H1 (cell line): ENCODE measurements at regions not wholly inside any gene's neighbourhood (a gene's known extent, or its start where the extent isn't known, plus 50 kb on each side); places are given as distances from the start of the nearest gene placed in this dataset.

Source experiments
- CTCF ChIA-PET: fragments of 300-600 bp; sonication (Branson Sonifier 250); formaldehyde crosslinking; loops from one replicate; lab custom pipeline; 2021; ENCODE audit not compliant: partially characterized antibody; lab: Charles Lee
- POLR2A ChIA-PET: fragments of 300-600 bp; sonication (Branson Sonifier 250); formaldehyde crosslinking; loops from one replicate; lab custom pipeline; 2021; ENCODE audit warnings: inconsistent platforms; ENCODE audit not compliant: partially characterized antibody; lab: Charles Lee
- DNase-seq, 2 experiments: peaks; one replicate each; pipeline versions ENCODE4 v3.0.0 to v3.0.0-alpha.2; 2010 to 2022; ENCODE audit warnings: low spot score in 2 of 2, low read depth in 1 of 2, mixed read lengths in 1 of 2
- FAIRE-seq: peaks from 2 replicates; lab custom pipeline; 2011; peaks lifted over from hg19 to GRCh38; lab: Jason Lieb, UNC
- H2AFZ ChIP-seq: 2 replicates; pipeline ENCODE4 v1.8.1; 2012; ENCODE audit warnings: low read length, inconsistent platforms
- H2AK5ac ChIP-seq: 2 replicates; pipeline ENCODE4 v1.6.1; 2013; ENCODE audit warnings: low read depth, low read length
- H2BK120ac ChIP-seq: replicated peaks from 2 replicates; pipeline ENCODE3; 2013; ENCODE audit warnings: low read depth, low read length, inconsistent platforms
- H2BK12ac ChIP-seq: 2 replicates; pipeline ENCODE4 v1.6.1; 2013; ENCODE audit warnings: low read depth, low read length
- H2BK15ac ChIP-seq: 2 replicates; pipeline ENCODE4 v1.6.1; 2013; ENCODE audit warnings: low read length
- H2BK20ac ChIP-seq: 2 replicates; pipeline ENCODE4 v1.6.1; 2013; ENCODE audit warnings: low read length
- H2BK5ac ChIP-seq: 2 replicates; pipeline ENCODE4 v1.6.1; 2013; ENCODE audit warnings: low read depth, low read length
- H3K14ac ChIP-seq: 2 replicates; pipeline ENCODE4 v1.6.1; 2013; ENCODE audit warnings: inconsistent platforms; ENCODE audit not compliant: insufficient read length
- H3K18ac ChIP-seq: 2 replicates; pipeline ENCODE4 v1.6.1; 2013; ENCODE audit warnings: low read length; ENCODE audit errors: extremely low read depth
- H3K23ac ChIP-seq: 2 replicates; pipeline ENCODE4 v1.6.1; 2013; ENCODE audit warnings: inconsistent platforms; ENCODE audit not compliant: insufficient read length
- H3K23me2 ChIP-seq: 2 replicates; pipeline ENCODE4 v1.6.1; 2013; ENCODE audit warnings: low read depth, low read length
- H3K27ac ChIP-seq: 2 replicates; pipeline ENCODE4 v1.6.1; 2011; ENCODE audit warnings: low read depth, low read length, inconsistent platforms
- H3K27me3 ChIP-seq, 4 experiments: replicated peaks in 1 of 4; 1 replicate in 1 of 4; 2 replicates in 3 of 4; pipeline versions ENCODE4 v1.6.1 to v1.8.1; 2011 to 2013; ENCODE audit warnings: low read length in 3 of 4, mild to moderate bottlenecking in 3 of 4, inconsistent platforms in 2 of 4, mixed read lengths in 2 of 4, moderate library complexity in 1 of 4; ENCODE audit not compliant: control insufficient read depth in 3 of 4, insufficient read depth in 3 of 4; ENCODE audit errors: extremely low read depth in 1 of 4
- H3K36me3 ChIP-seq, 4 experiments: 2 replicates each; pipeline versions ENCODE4 v1.6.1 to v1.8.1; 2011 to 2013; ENCODE audit warnings: mild to moderate bottlenecking in 4 of 4, low read length in 3 of 4, moderate library complexity in 2 of 4, control low read depth in 1 of 4, inconsistent platforms in 1 of 4; ENCODE audit not compliant: insufficient read depth in 4 of 4, control insufficient read depth in 2 of 4
- H3K4ac ChIP-seq: replicated peaks from 2 replicates; pipeline ENCODE3; 2013; ENCODE audit warnings: low read length, low read depth, mixed read lengths, inconsistent platforms; ENCODE audit not compliant: insufficient read length
- H3K4me1 ChIP-seq, 4 experiments: replicated peaks in 1 of 4; 1 replicate in 1 of 4; 2 replicates in 3 of 4; pipeline versions ENCODE4 v1.6.1 to v1.8.1; 2011 to 2013; ENCODE audit warnings: low read length in 3 of 4, inconsistent platforms in 2 of 4, mixed read lengths in 1 of 4; ENCODE audit not compliant: insufficient read depth in 4 of 4, control insufficient read depth in 3 of 4
- H3K4me2 ChIP-seq, 2 experiments: 2 replicates each; pipeline versions ENCODE4 v1.6.1 to v1.8.1; 2011 to 2013; ENCODE audit warnings: low read depth in 2 of 2, low read length in 2 of 2, control low read depth in 1 of 2, inconsistent platforms in 1 of 2, mild to moderate bottlenecking in 1 of 2; ENCODE audit not compliant: insufficient read depth in 1 of 2
- H3K4me3 ChIP-seq, 4 experiments: fragments of 200-600, 300-600 bp in 1 of 4; sonication (generic), shearing (Covaris generic), sonication (Bioruptor Twin) in 1 of 4; 2 replicates each; pipeline versions ENCODE4 v1.5.1 to v1.8.1; 2011 to 2016; ENCODE audit warnings: low read length in 4 of 4, low read depth in 3 of 4, control low read depth in 2 of 4, inconsistent platforms in 2 of 4, mild to moderate bottlenecking in 2 of 4, mixed read lengths in 1 of 4, moderate library complexity in 1 of 4; ENCODE audit not compliant: insufficient read depth in 2 of 4; ENCODE audit errors: extremely low read depth in 1 of 4
- H3K56ac ChIP-seq: replicated peaks from 2 replicates; pipeline ENCODE3; 2013; ENCODE audit warnings: low read depth, mild to moderate bottlenecking, mixed read lengths, low read length, inconsistent platforms; ENCODE audit not compliant: insufficient read length
- H3K79me1 ChIP-seq: 2 replicates; pipeline ENCODE4 v1.6.1; 2013; ENCODE audit warnings: low read depth, low read length, control low read depth
- H3K79me2 ChIP-seq, 2 experiments: 2 replicates each; pipeline versions ENCODE4 v1.6.1 to v1.8.1; 2012 to 2013; ENCODE audit warnings: low read length in 2 of 2, mild to moderate bottlenecking in 2 of 2, inconsistent platforms in 1 of 2; ENCODE audit not compliant: insufficient read depth in 2 of 2, control insufficient read depth in 1 of 2
- H3K9ac ChIP-seq, 4 experiments: replicated peaks in 1 of 4; 1 replicate in 1 of 4; 2 replicates in 3 of 4; pipeline versions ENCODE4 v1.6.1 to v1.8.1; 2011 to 2013; ENCODE audit warnings: low read depth in 3 of 4, low read length in 3 of 4, control low read depth in 2 of 4, mild to moderate bottlenecking in 2 of 4, moderate library complexity in 2 of 4, inconsistent platforms in 1 of 4; ENCODE audit errors: extremely low read depth in 1 of 4
- H3K9me3 ChIP-seq, 2 experiments: 2 replicates each; pipeline versions ENCODE4 v1.6.1 to v1.8.1; 2012 to 2013; ENCODE audit warnings: mild to moderate bottlenecking in 2 of 2, moderate library complexity in 2 of 2, control low read depth in 1 of 2, inconsistent platforms in 1 of 2, low read depth in 1 of 2, low read length in 1 of 2, mixed read lengths in 1 of 2; ENCODE audit not compliant: insufficient read depth in 2 of 2
- H4K20me1 ChIP-seq, 2 experiments: replicated peaks in 1 of 2; 2 replicates each; pipeline versions ENCODE3 to v1.8.1; 2011 to 2013; ENCODE audit warnings: inconsistent platforms in 2 of 2, low read length in 2 of 2, mild to moderate bottlenecking in 1 of 2; ENCODE audit not compliant: insufficient read depth in 2 of 2, control insufficient read depth in 1 of 2
- H4K5ac ChIP-seq: 2 replicates; pipeline ENCODE4 v1.6.1; 2013; ENCODE audit warnings: low read length, low read depth, mixed read lengths, inconsistent platforms; ENCODE audit not compliant: insufficient read length
- H4K8ac ChIP-seq: 2 replicates; pipeline ENCODE4 v1.8.0; 2013; ENCODE audit warnings: mild to moderate bottlenecking, moderate library complexity, low read length, inconsistent platforms; ENCODE audit not compliant: insufficient read depth; ENCODE audit errors: extremely low read depth
- H4K91ac ChIP-seq: replicated peaks from 2 replicates; pipeline ENCODE3; 2013; ENCODE audit warnings: low read length, mixed read lengths, inconsistent platforms; ENCODE audit not compliant: insufficient read length
- BRCA1 ChIP-seq: IDR thresholded peaks from 2 replicates; pipeline ENCODE4 v1.6.1; 2012; ENCODE audit warnings: low read depth, low read length, improper control_type of control experiment
- HDAC6 ChIP-seq: IDR thresholded peaks from one replicate; pipeline ENCODE4 v1.7.1; 2012; ENCODE audit warnings: low read depth, mild to moderate bottlenecking, inconsistent platforms, low read length, moderate library complexity
- RFX5 ChIP-seq: IDR thresholded peaks from 2 replicates; pipeline ENCODE4 v1.6.1; 2011; ENCODE audit warnings: low read depth, low read length, improper control_type of control experiment, borderline replicate concordance
- TAF1 ChIP-seq: IDR thresholded peaks from 2 replicates; pipeline ENCODE4 v1.6.1; 2011; ENCODE audit warnings: mild to moderate bottlenecking, low read depth, low read length
- WGBS, 2 experiments: shearing (Covaris generic) in 1 of 2; methylation state at CpG; one replicate each; pipeline versions ENCODE4 v1.1.6 to v1.1.7; 2013 to 2015; ENCODE audit warnings: low lambda C conversion rate in 2 of 2, mixed read lengths in 2 of 2, inconsistent platforms in 1 of 2, low coverage in 1 of 2, missing lambda C conversion rate in 1 of 2; ENCODE audit not compliant: insufficient replicate concordance in 2 of 2, insufficient coverage in 1 of 2, insufficient read length in 1 of 2; ENCODE audit errors: extremely low coverage in 1 of 2, missing lambda C conversion rate in 1 of 2; 5-methylcytosine and 5-hydroxymethylcytosine counted together

GRCh38 chr5:120241400-120241799 is 222.7 kb upstream of the PRR16 start:
- no peak overlapping the region for H3K23ac ChIP-seq
- H3K4ac ChIP-seq, result no peak overlapping the region
- FAIRE-seq (no peak), DNase-seq (no peak)
- H3K18ac ChIP-seq, result no peak overlapping the region
- no peak overlapping the region for H2BK12ac ChIP-seq
- H4K8ac ChIP-seq, result no peak overlapping the region
- no peak overlapping the region for H4K5ac ChIP-seq
- no peak overlapping the region for H3K4me2 ChIP-seq
- H3K79me2 ChIP-seq, result no peaks in the 10 kb centered on the region
- no peaks in the 10 kb centered on the region; a peak in 1 of 8 replicates for H3K36me3 ChIP-seq
- H3K4me1 ChIP-seq, result 0 out of 7 replicates have a peak, but pooled peaks cover 0 to 2% (median 0%) of the 10 kb centered on the region in 4 experiments
- H3K79me1 ChIP-seq, result no peaks in the 10 kb centered on the region
- H3K56ac ChIP-seq, result no peak overlapping the region
- no peaks in the 10 kb centered on the region for H3K9me3 ChIP-seq
- no peak overlapping the region for H3K14ac ChIP-seq
- 87% methylated on average over 1 of the region's 1 CpG; no CpG with 5 or more reads in 1 of the 2 experiments for WGBS, 2 experiments
- no peak overlapping the region for H2BK5ac ChIP-seq
- H4K20me1 ChIP-seq, result no peaks in the 10 kb centered on the region
- TF ChIP-seq RFX5, result no peak
- TF ChIP-seq BRCA1, result no peak
- TF ChIP-seq TAF1, result no peak
- no peak for TF ChIP-seq HDAC6
- no peak overlapping the region for H2AK5ac ChIP-seq
- no peak overlapping the region for H3K4me3 ChIP-seq
- ChIA-PET CTCF (interaction anchor here (1.4 kb wide), 1 partner anchor 13 kb away, joined by 3 read pairs; no protein-coding TSS in a partner anchor), POLR2A (no interaction called here)
- no peak overlapping the region for H4K91ac ChIP-seq
- H2BK20ac ChIP-seq, result no peak overlapping the region
- no peak overlapping the region for H3K27ac ChIP-seq
- H2BK120ac ChIP-seq, result no peak overlapping the region
- no peaks in the 10 kb centered on the region for H3K23me2 ChIP-seq
- no peak overlapping the region for H3K9ac ChIP-seq
- no peaks in the 10 kb centered on the region for H3K27me3 ChIP-seq
- H2BK15ac ChIP-seq, result no peak overlapping the region
- H2AFZ ChIP-seq, result no peak overlapping the region
